Prostate gland (tissue), 2 donors: ENCODE measurements at regions not wholly inside any gene's neighbourhood (a gene's known extent, or its start where the extent isn't known, plus 50 kb on each side); places are given as distances from the start of the nearest gene placed in this dataset.

ENCODE experiments used
- DNase-seq: peaks from one replicate; pipeline ENCODE4 v3.0.0-alpha.2; 2019; ENCODE audit warnings: low spot score
- H3K27ac ChIP-seq, 2 donors: fragments of 200-600 bp; sonication (generic); 2 replicates each; pipeline ENCODE4 v1.5.1; 2017 to 2019
- H3K27me3 ChIP-seq: fragments of 200-600 bp; sonication (generic); replicated peaks from 2 replicates; pipeline ENCODE4 v1.5.1; 2019; ENCODE audit not compliant: insufficient read depth
- H3K36me3 ChIP-seq, 2 donors: fragments of 200-600 bp; sonication (generic); 1 replicate in 1 of 2; 2 replicates in 1 of 2; pipeline versions ENCODE4 v1.5.1 to v1.8.1; 2017 to 2019
- H3K4me1 ChIP-seq: fragments of 200-600 bp; sonication (generic); replicated peaks from 2 replicates; pipeline ENCODE4 v1.5.1; 2019
- H3K4me3 ChIP-seq, 2 donors: fragments of 200-600 bp; sonication (generic); 2 replicates each; pipeline ENCODE4 v1.5.1; 2017 to 2019
- H3K9me3 ChIP-seq: fragments of 200-600 bp; sonication (generic); 2 replicates; pipeline ENCODE4 v1.5.1; 2017
- POLR2A ChIP-seq: fragments of 450-650 bp; IDR thresholded peaks from one replicate; pipeline ENCODE4 v1.6.1; 2016; ENCODE audit warnings: antibody characterized with exemption, mild to moderate bottlenecking
- POLR2AphosphoS5 ChIP-seq: sonication (generic); formaldehyde crosslinking; IDR thresholded peaks from one replicate; pipeline ENCODE4 v1.6.1; 2017; ENCODE audit warnings: antibody characterized with exemption
- WGBS: methylation state at CpG from one replicate; pipeline ENCODE4 v1.1.5; 2018; 5-methylcytosine and 5-hydroxymethylcytosine counted together
- intact Hi-C: fragments of 100-400 bp; cut with DNase I; formaldehyde crosslinking; loops from one replicate; pipeline ENCODE4 v1.14.2; 2022
- TF ChIP-seq, protein P1 (sequence below), 4 experiments: fragments of 200-600 bp in 2 of 4; fragments of 450-650 bp in 2 of 4; sonication (generic) in 2 of 4; IDR thresholded peaks; 1 replicate in 3 of 4; 2 replicates in 1 of 4; pipeline ENCODE4 v1.5.1; 2016 to 2019; ENCODE audit warnings: antibody characterized with exemption in 4 of 4, mild to moderate bottlenecking in 2 of 4, moderate library complexity in 2 of 4

GRCh38 chr2:155320236-155320635, 621.7 kb downstream of the KCNJ3 start:
- H3K4me1 ChIP-seq = no peaks in the 10 kb centered on the region
- intact Hi-C loops = no loop called here
- 63% methylated on average over 1 of the region's 1 CpG for WGBS
- DNase-seq = no peak
- TF ChIP-seq POLR2AphosphoS5 = no peak
- TF ChIP-seq, protein P1, sequence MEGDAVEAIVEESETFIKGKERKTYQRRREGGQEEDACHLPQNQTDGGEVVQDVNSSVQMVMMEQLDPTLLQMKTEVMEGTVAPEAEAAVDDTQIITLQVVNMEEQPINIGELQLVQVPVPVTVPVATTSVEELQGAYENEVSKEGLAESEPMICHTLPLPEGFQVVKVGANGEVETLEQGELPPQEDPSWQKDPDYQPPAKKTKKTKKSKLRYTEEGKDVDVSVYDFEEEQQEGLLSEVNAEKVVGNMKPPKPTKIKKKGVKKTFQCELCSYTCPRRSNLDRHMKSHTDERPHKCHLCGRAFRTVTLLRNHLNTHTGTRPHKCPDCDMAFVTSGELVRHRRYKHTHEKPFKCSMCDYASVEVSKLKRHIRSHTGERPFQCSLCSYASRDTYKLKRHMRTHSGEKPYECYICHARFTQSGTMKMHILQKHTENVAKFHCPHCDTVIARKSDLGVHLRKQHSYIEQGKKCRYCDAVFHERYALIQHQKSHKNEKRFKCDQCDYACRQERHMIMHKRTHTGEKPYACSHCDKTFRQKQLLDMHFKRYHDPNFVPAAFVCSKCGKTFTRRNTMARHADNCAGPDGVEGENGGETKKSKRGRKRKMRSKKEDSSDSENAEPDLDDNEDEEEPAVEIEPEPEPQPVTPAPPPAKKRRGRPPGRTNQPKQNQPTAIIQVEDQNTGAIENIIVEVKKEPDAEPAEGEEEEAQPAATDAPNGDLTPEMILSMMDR (IDR thresholded peaks at IDR 0.05) = no peak
- TF ChIP-seq POLR2A = no peak
- H3K9me3 ChIP-seq = no peaks in the 10 kb centered on the region
- H3K36me3 ChIP-seq = no peaks in the 10 kb centered on the region
- no peak overlapping the region for H3K4me3 ChIP-seq
- H3K27ac ChIP-seq = no peak overlapping the region
- no peaks in the 10 kb centered on the region for H3K27me3 ChIP-seq

GRCh38 chr2:155318710-155319109, 620.2 kb downstream of the KCNJ3 start:
- H3K27me3 ChIP-seq = no peaks in the 10 kb centered on the region
- WGBS = 95% methylated on average over 2 of the region's 2 CpGs
- intact Hi-C loops = no loop called here
- DNase-seq = no peak
- H3K9me3 ChIP-seq = no peaks in the 10 kb centered on the region
- H3K4me1 ChIP-seq = no peaks in the 10 kb centered on the region
- no peaks in the 10 kb centered on the region for H3K36me3 ChIP-seq
- H3K4me3 ChIP-seq = no peak overlapping the region
- no peak overlapping the region for H3K27ac ChIP-seq
- TF ChIP-seq, protein P1 (IDR thresholded peaks at IDR 0.05) = no peak
- TF ChIP-seq POLR2A (no peak), POLR2AphosphoS5 (no peak)

DNA sequence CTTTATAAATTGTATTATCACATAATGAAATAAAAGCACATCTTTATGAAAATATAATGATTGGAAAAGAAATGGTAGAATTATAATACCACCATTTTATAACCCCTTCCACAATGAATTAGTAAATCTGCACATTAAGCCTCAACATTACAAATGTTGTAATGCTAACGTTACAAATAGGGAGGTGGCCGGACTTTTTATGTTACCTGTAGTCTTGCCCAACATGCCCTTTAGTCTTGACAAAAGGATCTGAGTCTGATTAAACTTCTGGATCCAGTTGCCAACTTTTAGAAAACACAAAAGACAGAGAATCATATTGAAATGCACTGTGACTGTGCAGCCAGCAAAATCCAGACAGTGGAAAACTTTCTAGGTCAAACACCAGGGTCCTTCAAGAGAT, 617.3 kb downstream of the KCNJ3 start:
- Histone ChIP-seq H3K36me3 (no peaks in the 10 kb centered on the region), H3K4me3 (no peak overlapping the region), H3K27me3 (no peaks in the 10 kb centered on the region), H3K9me3 (no peaks in the 10 kb centered on the region), H3K4me1 (no peaks in the 10 kb centered on the region), H3K27ac (no peak overlapping the region)
- no peak for DNase-seq
- intact Hi-C loops = no loop called here
- WGBS = 57% methylated on average over 2 of the region's 2 CpGs
- TF ChIP-seq POLR2AphosphoS5 (no peak), POLR2A (no peak)
- TF ChIP-seq, protein P1 (IDR thresholded peaks at IDR 0.05) = no peak

DNA sequence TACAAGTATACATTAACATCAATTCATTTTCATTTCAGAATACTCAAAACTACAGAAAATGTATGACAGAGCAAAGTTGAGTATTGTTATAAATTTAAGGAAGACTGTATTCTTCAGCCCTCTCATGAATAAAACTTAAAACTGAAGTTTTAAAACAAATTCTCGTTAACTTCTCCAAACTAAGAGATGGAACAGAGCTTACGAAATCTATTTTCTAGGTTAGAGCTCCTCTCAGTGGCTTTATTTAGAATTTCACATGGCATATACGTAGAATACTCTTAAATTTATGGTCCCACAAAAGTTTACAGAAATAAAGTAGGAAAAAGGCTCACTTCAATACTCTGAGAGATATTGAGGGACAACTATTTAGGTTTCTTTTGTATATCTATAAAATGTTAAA, 612.1 kb downstream of the KCNJ3 start:
- Histone ChIP-seq H3K4me3 (no peak overlapping the region), H3K27me3 (no peaks in the 10 kb centered on the region), H3K4me1 (no peaks in the 10 kb centered on the region), H3K27ac (no peak overlapping the region), H3K9me3 (no peaks in the 10 kb centered on the region), H3K36me3 (no peaks in the 10 kb centered on the region)
- intact Hi-C loops = no loop called here
- WGBS = 6% methylated on average over 3 of the region's 3 CpGs
- TF ChIP-seq POLR2AphosphoS5 = no peak
- TF ChIP-seq, protein P1 (IDR thresholded peaks at IDR 0.05) = peak; percentile 9 to 55 (median 38)
- no peak for TF ChIP-seq POLR2A
- DNase-seq = no peak

GRCh38 chr2:155309483-155309882, 611.0 kb downstream of the KCNJ3 start:
- H3K4me3 ChIP-seq = no peak overlapping the region
- no peaks in the 10 kb centered on the region for H3K36me3 ChIP-seq
- TF ChIP-seq, protein P1 (IDR thresholded peaks at IDR 0.05) = no peak
- TF ChIP-seq POLR2A (no peak), POLR2AphosphoS5 (no peak)
- no peak overlapping the region for H3K27ac ChIP-seq
- intact Hi-C loops = no loop called here
- H3K9me3 ChIP-seq = no peaks in the 10 kb centered on the region
- no peaks in the 10 kb centered on the region for H3K4me1 ChIP-seq
- DNase-seq = no peak
- 97% methylated on average over 1 of the region's 1 CpG for WGBS
- no peaks in the 10 kb centered on the region for H3K27me3 ChIP-seq
